ENCODE measurements at regions not wholly inside any gene's neighbourhood (a gene's known extent, or its start where the extent isn't known, plus 50 kb on each side); places are given as distances from the start of the nearest gene placed in this dataset.

DNA sequence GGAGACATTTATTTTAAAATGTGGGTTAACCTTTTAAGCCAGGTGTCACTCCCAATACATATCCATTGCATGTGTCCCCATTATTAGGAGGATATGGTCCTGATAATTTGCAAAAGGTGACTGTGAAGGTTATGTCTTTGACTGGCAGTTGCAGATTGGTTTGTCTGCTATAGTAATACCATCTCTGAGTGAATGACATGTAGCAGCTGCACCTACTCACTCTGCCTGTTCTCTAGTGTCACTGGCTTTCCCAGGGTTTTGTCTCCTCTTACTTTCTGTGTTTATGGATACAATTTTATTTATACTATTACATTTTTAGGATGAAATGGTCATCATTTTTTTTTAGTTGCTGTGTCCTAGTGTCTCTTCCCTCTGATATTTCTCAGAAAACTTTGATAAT is 393.2 kb downstream of the C3orf38 start:
- H3K27ac ChIP-seq (ENCODE audit: extremely low read depth, low read depth, low read length), result no peak overlapping the region
- ChIA-PET CTCF (no interaction called here), POLR2A (no interaction called here)
- H3K9me3 ChIP-seq (ENCODE audit: control insufficient read depth, insufficient read depth, low read depth, low read length), result no peaks in the 10 kb centered on the region
- H3K36me3 ChIP-seq (ENCODE audit: control insufficient read depth in 2 of 2, insufficient read depth in 1 of 2, low read length in 2 of 2), result no peaks in the 10 kb centered on the region
- no peak for TF ChIP-seq ZNF274 (IDR thresholded peaks at IDR 0.05; ENCODE audit: low read length)
- no peak for TF ChIP-seq ZNF274 (tag by site-specific recombination; IDR thresholded peaks at IDR 0.05; ENCODE audit: borderline replicate concordance)
- H3K4me3 ChIP-seq (ENCODE audit: low read depth, low read length), result no peak overlapping the region
- H3K4me1 ChIP-seq (ENCODE audit: control insufficient read depth, insufficient read depth, low read length), result no peaks in the 10 kb centered on the region

DNA sequence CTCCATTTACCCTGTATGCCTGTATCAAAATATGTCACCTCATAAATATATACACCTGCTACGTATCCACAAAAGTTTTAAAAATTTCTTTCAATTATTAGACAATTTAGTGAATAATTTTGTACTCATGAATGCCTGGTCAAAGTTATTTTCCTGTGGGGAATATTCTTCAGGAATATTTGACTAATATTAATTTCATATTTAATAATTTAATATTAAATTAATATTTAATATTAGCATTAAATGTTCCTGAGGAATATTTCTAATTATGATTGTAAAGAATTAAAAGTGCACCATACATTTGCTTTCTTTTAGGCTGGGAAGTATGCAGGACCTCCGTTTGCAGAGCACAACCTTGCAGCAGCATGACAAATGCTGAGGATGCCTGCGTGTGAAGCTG is 422.7 kb downstream of the C3orf38 start:
- Histone ChIP-seq H3K4me3 (ENCODE audit: low read depth, low read length) (no peak overlapping the region), H3K4me1 (ENCODE audit: control insufficient read depth, insufficient read depth, low read length) (no peaks in the 10 kb centered on the region), H3K36me3 (ENCODE audit: control insufficient read depth in 2 of 2, insufficient read depth in 1 of 2, low read length in 2 of 2) (no peaks in the 10 kb centered on the region), H3K27ac (ENCODE audit: extremely low read depth, low read depth, low read length) (no peak overlapping the region), H3K9me3 (ENCODE audit: control insufficient read depth, insufficient read depth, low read depth, low read length) (no peaks in the 10 kb centered on the region)
- ChIA-PET CTCF (no interaction called here), POLR2A (no interaction called here)
- TF ChIP-seq, protein P1, sequence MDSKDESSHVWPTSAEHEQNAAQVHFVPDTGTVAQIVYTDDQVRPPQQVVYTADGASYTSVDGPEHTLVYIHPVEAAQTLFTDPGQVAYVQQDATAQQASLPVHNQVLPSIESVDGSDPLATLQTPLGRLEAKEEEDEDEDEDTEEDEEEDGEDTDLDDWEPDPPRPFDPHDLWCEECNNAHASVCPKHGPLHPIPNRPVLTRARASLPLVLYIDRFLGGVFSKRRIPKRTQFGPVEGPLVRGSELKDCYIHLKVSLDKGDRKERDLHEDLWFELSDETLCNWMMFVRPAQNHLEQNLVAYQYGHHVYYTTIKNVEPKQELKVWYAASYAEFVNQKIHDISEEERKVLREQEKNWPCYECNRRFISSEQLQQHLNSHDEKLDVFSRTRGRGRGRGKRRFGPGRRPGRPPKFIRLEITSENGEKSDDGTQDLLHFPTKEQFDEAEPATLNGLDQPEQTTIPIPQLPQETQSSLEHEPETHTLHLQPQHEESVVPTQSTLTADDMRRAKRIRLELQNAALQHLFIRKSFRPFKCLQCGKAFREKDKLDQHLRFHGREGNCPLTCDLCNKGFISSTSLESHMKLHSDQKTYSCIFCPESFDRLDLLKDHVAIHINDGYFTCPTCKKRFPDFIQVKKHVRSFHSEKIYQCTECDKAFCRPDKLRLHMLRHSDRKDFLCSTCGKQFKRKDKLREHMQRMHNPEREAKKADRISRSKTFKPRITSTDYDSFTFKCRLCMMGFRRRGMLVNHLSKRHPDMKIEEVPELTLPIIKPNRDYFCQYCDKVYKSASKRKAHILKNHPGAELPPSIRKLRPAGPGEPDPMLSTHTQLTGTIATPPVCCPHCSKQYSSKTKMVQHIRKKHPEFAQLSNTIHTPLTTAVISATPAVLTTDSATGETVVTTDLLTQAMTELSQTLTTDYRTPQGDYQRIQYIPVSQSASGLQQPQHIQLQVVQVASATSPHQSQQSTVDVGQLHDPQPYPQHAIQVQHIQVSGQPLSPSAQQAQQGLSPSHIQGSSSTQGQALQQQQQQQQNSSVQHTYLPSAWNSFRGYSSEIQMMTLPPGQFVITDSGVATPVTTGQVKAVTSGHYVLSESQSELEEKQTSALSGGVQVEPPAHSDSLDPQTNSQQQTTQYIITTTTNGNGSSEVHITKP (tag by site-specific recombination; IDR thresholded peaks at IDR 0.05), result no peak
- TF ChIP-seq ZNF610 (tag by site-specific recombination; IDR thresholded peaks at IDR 0.05; ENCODE audit: borderline replicate concordance) (no peak), MEIS1 (CRISPR knock-in tag; IDR thresholded peaks at IDR 0.05; ENCODE audit: borderline replicate concordance) (no peak), ZNF324 (tag by site-specific recombination; IDR thresholded peaks at IDR 0.05) (no peak)

DNA sequence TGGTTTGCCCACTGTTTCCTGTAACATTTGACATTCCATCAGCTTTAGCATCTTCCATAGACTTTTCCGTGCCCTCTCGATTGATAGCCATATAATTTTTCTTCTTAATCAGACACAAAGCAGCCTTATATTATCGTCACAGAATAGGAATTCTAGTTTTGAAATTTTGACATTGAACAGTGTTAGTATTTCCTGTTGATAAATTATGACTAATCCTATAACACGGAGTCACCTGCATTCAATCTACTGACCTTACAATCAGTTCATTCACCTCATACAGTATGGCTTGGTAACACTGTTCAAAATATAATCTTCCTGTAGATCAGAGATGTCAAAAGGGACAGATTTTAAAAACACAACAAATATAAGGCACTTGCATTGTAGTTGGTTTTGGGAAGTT is 423.7 kb downstream of the C3orf38 start:
- ChIA-PET POLR2A (no interaction called here), CTCF (no interaction called here)
- no peak for TF ChIP-seq ZNF324 (tag by site-specific recombination; IDR thresholded peaks at IDR 0.05)
- TF ChIP-seq, protein P2, sequence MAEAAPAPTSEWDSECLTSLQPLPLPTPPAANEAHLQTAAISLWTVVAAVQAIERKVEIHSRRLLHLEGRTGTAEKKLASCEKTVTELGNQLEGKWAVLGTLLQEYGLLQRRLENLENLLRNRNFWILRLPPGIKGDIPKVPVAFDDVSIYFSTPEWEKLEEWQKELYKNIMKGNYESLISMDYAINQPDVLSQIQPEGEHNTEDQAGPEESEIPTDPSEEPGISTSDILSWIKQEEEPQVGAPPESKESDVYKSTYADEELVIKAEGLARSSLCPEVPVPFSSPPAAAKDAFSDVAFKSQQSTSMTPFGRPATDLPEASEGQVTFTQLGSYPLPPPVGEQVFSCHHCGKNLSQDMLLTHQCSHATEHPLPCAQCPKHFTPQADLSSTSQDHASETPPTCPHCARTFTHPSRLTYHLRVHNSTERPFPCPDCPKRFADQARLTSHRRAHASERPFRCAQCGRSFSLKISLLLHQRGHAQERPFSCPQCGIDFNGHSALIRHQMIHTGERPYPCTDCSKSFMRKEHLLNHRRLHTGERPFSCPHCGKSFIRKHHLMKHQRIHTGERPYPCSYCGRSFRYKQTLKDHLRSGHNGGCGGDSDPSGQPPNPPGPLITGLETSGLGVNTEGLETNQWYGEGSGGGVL (tag by site-specific recombination; IDR thresholded peaks at IDR 0.05), result no peak
- no peak for TF ChIP-seq ZNF23 (tag by site-specific recombination; IDR thresholded peaks at IDR 0.05; ENCODE audit: borderline replicate concordance)
- TF ChIP-seq ZNF433 (tag by site-specific recombination; IDR thresholded peaks at IDR 0.05; ENCODE audit: low read depth), result no peak
- TF ChIP-seq HOXD13 (CRISPR knock-in tag; IDR thresholded peaks at IDR 0.05; ENCODE audit: borderline replicate concordance), result no peak
- TF ChIP-seq ZNF701 (tag by site-specific recombination; IDR thresholded peaks at IDR 0.05), result no peak
- no peak for TF ChIP-seq ZBTB17 (tag by site-specific recombination; IDR thresholded peaks at IDR 0.05)
- no peak for TF ChIP-seq ZNF624 (tag by site-specific recombination; IDR thresholded peaks at IDR 0.05)
- no peak for TF ChIP-seq SALL2 (tag by site-specific recombination; IDR thresholded peaks at IDR 0.05; ENCODE audit: borderline replicate concordance)
- no peak for TF ChIP-seq KLF9 (tag by site-specific recombination; IDR thresholded peaks at IDR 0.05; ENCODE audit: low read depth)
- TF ChIP-seq, protein P3, sequence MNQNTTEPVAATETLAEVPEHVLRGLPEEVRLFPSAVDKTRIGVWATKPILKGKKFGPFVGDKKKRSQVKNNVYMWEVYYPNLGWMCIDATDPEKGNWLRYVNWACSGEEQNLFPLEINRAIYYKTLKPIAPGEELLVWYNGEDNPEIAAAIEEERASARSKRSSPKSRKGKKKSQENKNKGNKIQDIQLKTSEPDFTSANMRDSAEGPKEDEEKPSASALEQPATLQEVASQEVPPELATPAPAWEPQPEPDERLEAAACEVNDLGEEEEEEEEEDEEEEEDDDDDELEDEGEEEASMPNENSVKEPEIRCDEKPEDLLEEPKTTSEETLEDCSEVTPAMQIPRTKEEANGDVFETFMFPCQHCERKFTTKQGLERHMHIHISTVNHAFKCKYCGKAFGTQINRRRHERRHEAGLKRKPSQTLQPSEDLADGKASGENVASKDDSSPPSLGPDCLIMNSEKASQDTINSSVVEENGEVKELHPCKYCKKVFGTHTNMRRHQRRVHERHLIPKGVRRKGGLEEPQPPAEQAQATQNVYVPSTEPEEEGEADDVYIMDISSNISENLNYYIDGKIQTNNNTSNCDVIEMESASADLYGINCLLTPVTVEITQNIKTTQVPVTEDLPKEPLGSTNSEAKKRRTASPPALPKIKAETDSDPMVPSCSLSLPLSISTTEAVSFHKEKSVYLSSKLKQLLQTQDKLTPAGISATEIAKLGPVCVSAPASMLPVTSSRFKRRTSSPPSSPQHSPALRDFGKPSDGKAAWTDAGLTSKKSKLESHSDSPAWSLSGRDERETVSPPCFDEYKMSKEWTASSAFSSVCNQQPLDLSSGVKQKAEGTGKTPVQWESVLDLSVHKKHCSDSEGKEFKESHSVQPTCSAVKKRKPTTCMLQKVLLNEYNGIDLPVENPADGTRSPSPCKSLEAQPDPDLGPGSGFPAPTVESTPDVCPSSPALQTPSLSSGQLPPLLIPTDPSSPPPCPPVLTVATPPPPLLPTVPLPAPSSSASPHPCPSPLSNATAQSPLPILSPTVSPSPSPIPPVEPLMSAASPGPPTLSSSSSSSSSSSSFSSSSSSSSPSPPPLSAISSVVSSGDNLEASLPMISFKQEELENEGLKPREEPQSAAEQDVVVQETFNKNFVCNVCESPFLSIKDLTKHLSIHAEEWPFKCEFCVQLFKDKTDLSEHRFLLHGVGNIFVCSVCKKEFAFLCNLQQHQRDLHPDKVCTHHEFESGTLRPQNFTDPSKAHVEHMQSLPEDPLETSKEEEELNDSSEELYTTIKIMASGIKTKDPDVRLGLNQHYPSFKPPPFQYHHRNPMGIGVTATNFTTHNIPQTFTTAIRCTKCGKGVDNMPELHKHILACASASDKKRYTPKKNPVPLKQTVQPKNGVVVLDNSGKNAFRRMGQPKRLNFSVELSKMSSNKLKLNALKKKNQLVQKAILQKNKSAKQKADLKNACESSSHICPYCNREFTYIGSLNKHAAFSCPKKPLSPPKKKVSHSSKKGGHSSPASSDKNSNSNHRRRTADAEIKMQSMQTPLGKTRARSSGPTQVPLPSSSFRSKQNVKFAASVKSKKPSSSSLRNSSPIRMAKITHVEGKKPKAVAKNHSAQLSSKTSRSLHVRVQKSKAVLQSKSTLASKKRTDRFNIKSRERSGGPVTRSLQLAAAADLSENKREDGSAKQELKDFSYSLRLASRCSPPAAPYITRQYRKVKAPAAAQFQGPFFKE (tag by site-specific recombination; IDR thresholded peaks at IDR 0.05; ENCODE audit: borderline replicate concordance), result no peak
- no peak for TF ChIP-seq ZNF664 (tag by site-specific recombination; IDR thresholded peaks at IDR 0.05)
- no peak for TF ChIP-seq KLF7 (tag by site-specific recombination; IDR thresholded peaks at IDR 0.05; ENCODE audit: borderline replicate concordance)
- no peak for TF ChIP-seq ZNF112 (tag by site-specific recombination; IDR thresholded peaks at IDR 0.05)
- no peak for TF ChIP-seq ZNF654 (tag by site-specific recombination; IDR thresholded peaks at IDR 0.05; ENCODE audit: low read depth)
- TF ChIP-seq ZNF391 (tag by site-specific recombination; IDR thresholded peaks at IDR 0.05; ENCODE audit: borderline replicate concordance, low read depth), result no peak
- no peaks in the 10 kb centered on the region for H3K36me3 ChIP-seq (ENCODE audit: control insufficient read depth in 2 of 2, insufficient read depth in 1 of 2, low read length in 2 of 2)
- H3K4me3 ChIP-seq (ENCODE audit: low read depth, low read length), result no peak overlapping the region
- no peaks in the 10 kb centered on the region for H3K4me1 ChIP-seq (ENCODE audit: control insufficient read depth, insufficient read depth, low read length)
- H3K27ac ChIP-seq (ENCODE audit: extremely low read depth, low read depth, low read length), result no peak overlapping the region
- H3K9me3 ChIP-seq (ENCODE audit: control insufficient read depth, insufficient read depth, low read depth, low read length), result no peaks in the 10 kb centered on the region

All from HEK293 (cell line).